ENCODE measurements at regions not wholly inside any gene's neighbourhood (a gene's known extent, or its start where the extent isn't known, plus 50 kb on each side); places are given as distances from the start of the nearest gene placed in this dataset.

GRCh38 chr18:32884543-32884942 lies 111.7 kb upstream of the KLHL14 start:
- DNase-seq (ENCODE audit: low read depth), result no peak
- no peak overlapping the region for H3K4me3 ChIP-seq (ENCODE audit: low read depth, low read length)
- TF ChIP-seq CTCF (IDR thresholded peaks at IDR 0.05; ENCODE audit: insufficient read depth, low read length), result no peak

- TF ChIP-seq CTCF (IDR thresholded peaks at IDR 0.05; ENCODE audit: insufficient read depth, low read length), result no peak
- no peak for DNase-seq (ENCODE audit: low read depth)
- no peak overlapping the region for H3K4me3 ChIP-seq (ENCODE audit: low read depth, low read length)
Observed at GRCh38 chr18:32881009-32881408, 108.2 kb upstream of the KLHL14 start.

GRCh38 chr18:32879497-32879896 lies 106.7 kb upstream of the KLHL14 start:
- H3K4me3 ChIP-seq (ENCODE audit: low read depth, low read length), result no peak overlapping the region
- peak; percentile 10 for DNase-seq (ENCODE audit: low read depth)
- TF ChIP-seq CTCF (IDR thresholded peaks at IDR 0.05; ENCODE audit: insufficient read depth, low read length), result no peak

- H3K4me3 ChIP-seq (ENCODE audit: low read depth, low read length), result no peak overlapping the region
- no peak for TF ChIP-seq CTCF (IDR thresholded peaks at IDR 0.05; ENCODE audit: insufficient read depth, low read length)
- no peak for DNase-seq (ENCODE audit: low read depth)
Observed at GRCh38 chr18:32878436-32878835, 105.6 kb upstream of the KLHL14 start.

- no peak for TF ChIP-seq CTCF (IDR thresholded peaks at IDR 0.05; ENCODE audit: insufficient read depth, low read length)
- DNase-seq (ENCODE audit: low read depth), result no peak
- no peak overlapping the region for H3K4me3 ChIP-seq (ENCODE audit: low read depth, low read length)
Observed at GRCh38 chr18:32877371-32877770, 104.5 kb upstream of the KLHL14 start.

GRCh38 chr18:32875625-32876024 lies 102.8 kb upstream of the KLHL14 start:
- H3K4me3 ChIP-seq (ENCODE audit: low read depth, low read length), result no peak overlapping the region
- no peak for DNase-seq (ENCODE audit: low read depth)
- no peak for TF ChIP-seq CTCF (IDR thresholded peaks at IDR 0.05; ENCODE audit: insufficient read depth, low read length)

GRCh38 chr18:32871786-32872185 lies 99.0 kb upstream of the KLHL14 start:
- no peak for DNase-seq (ENCODE audit: low read depth)
- TF ChIP-seq CTCF (IDR thresholded peaks at IDR 0.05; ENCODE audit: insufficient read depth, low read length), result no peak
- H3K4me3 ChIP-seq (ENCODE audit: low read depth, low read length), result no peak overlapping the region

All from fibroblast of the aortic adventitia (primary cell).